GM18870 (cell line): ENCODE measurements at regions not wholly inside any gene's neighbourhood (a gene's known extent, or its start where the extent isn't known, plus 50 kb on each side); places are given as distances from the start of the nearest gene placed in this dataset.

Source experiments
- ATAC-seq: cut with Tn5 transposase; IDR thresholded peaks from one replicate; pipeline ENCODE4 v1.9.1; 2021; ENCODE audit warnings: moderate library complexity; ENCODE audit not compliant: unreplicated experiment

GRCh38 chr4:46441136-46441859 lies 51.4 kb upstream of the GABRA2 start:
- no peak for ATAC-seq
